BJ (cell line): ENCODE measurements at regions not wholly inside any gene's neighbourhood (a gene's known extent, or its start where the extent isn't known, plus 50 kb on each side); places are given as distances from the start of the nearest gene placed in this dataset.
"Not testable (repeated sequence)": the region's sequence is repeated elsewhere in the genome, so short reads cannot be mapped to it uniquely, and the experiment has no call there.

Experiments
- CTCF ChIA-PET: fragments of 350-600 bp; formaldehyde crosslinking; extraction: SDS; loops from one replicate; lab custom pipeline; 2021; ENCODE audit warnings: antibody characterized with exemption, inconsistent platforms; lab: Yijun Ruan, JAX
- POLR2A ChIA-PET: fragments of 300-600 bp; sonication (Branson Sonifier 250); formaldehyde crosslinking; extraction: SDS; loops from one replicate; lab custom pipeline; 2021; ENCODE audit warnings: antibody characterized with exemption; lab: Charles Lee
- DNase-seq: peaks from one replicate; pipeline ENCODE4 v3.0.0-alpha.2; 2011; ENCODE audit warnings: low read depth
- H3K27me3 ChIP-seq: 2 replicates; pipeline ENCODE4 v1.6.0; 2011; ENCODE audit warnings: low read length; ENCODE audit not compliant: control insufficient read depth, insufficient read depth
- H3K36me3 ChIP-seq: 2 replicates; pipeline ENCODE4 v1.5.1; 2011; ENCODE audit warnings: low read length; ENCODE audit not compliant: control insufficient read depth, insufficient read depth
- H3K4me3 ChIP-seq: 2 replicates; pipeline ENCODE4 v1.5.1; 2011; ENCODE audit warnings: low read depth, mild to moderate bottlenecking, control low read depth, low read length
- CTCF ChIP-seq: IDR thresholded peaks from 2 replicates; pipeline ENCODE4 v1.5.1; 2011; ENCODE audit warnings: low read depth, mild to moderate bottlenecking, control low read depth, inconsistent platforms, low read length, moderate library complexity; ENCODE audit not compliant: insufficient read depth

- H3K27me3 ChIP-seq: no peaks in the 10 kb centered on the region
- TF ChIP-seq CTCF: no peak
- CTCF ChIA-PET: no interaction called here
- no peak for DNase-seq
- H3K4me3 ChIP-seq: no peak overlapping the region
- POLR2A ChIA-PET: no interaction called here
- no peaks in the 10 kb centered on the region for H3K36me3 ChIP-seq
Observed at GRCh38 chr20:55522296-55522815, 483.0 kb downstream of the CBLN4 start.

GRCh38 chr20:55517584-55517983 lies 487.7 kb downstream of the CBLN4 start:
- H3K27me3 ChIP-seq, CTCF ChIA-PET, H3K4me3 ChIP-seq, H3K36me3 ChIP-seq, DNase-seq, POLR2A ChIA-PET: not testable (repeated sequence)

GRCh38 chr20:55515832-55516231 lies 489.5 kb downstream of the CBLN4 start:
- DNase-seq: no peak
- Histone ChIP-seq H3K4me3 (no peak overlapping the region), H3K27me3 (no peaks in the 10 kb centered on the region), H3K36me3 (no peaks in the 10 kb centered on the region)
- POLR2A ChIA-PET: no interaction called here
- TF ChIP-seq CTCF: no peak
- CTCF ChIA-PET: no interaction called here

GRCh38 chr20:55514531-55514930 lies 490.8 kb downstream of the CBLN4 start:
- DNase-seq: no peak
- POLR2A ChIA-PET: no interaction called here
- Histone ChIP-seq H3K27me3 (no peaks in the 10 kb centered on the region), H3K36me3 (no peaks in the 10 kb centered on the region), H3K4me3 (no peak overlapping the region)
- CTCF ChIA-PET: no interaction called here
- TF ChIP-seq CTCF: no peak

GRCh38 chr20:55513954-55514353 lies 491.4 kb downstream of the CBLN4 start:
- DNase-seq: no peak
- H3K27me3 ChIP-seq: no peaks in the 10 kb centered on the region
- POLR2A ChIA-PET: no interaction called here
- CTCF ChIA-PET: no interaction called here
- no peaks in the 10 kb centered on the region for H3K36me3 ChIP-seq
- TF ChIP-seq CTCF: no peak
- no peak overlapping the region for H3K4me3 ChIP-seq

- H3K27me3 ChIP-seq: no peaks in the 10 kb centered on the region
- H3K4me3 ChIP-seq: no peak overlapping the region
- TF ChIP-seq CTCF: no peak
- ChIA-PET POLR2A (no interaction called here), CTCF (no interaction called here)
- DNase-seq: no peak
- no peaks in the 10 kb centered on the region for H3K36me3 ChIP-seq
Observed at GRCh38 chr20:55500130-55500529, 505.2 kb downstream of the CBLN4 start.
